SK-N-SH (cell line): ENCODE measurements at regions not wholly inside any gene's neighbourhood (a gene's known extent, or its start where the extent isn't known, plus 50 kb on each side); places are given as distances from the start of the nearest gene placed in this dataset.

Source experiments
- CTCF ChIA-PET: fragments of 300-600, 350-600 bp; formaldehyde crosslinking; extraction: SDS; loops from one replicate; lab custom pipeline; 2021; lab: Yijun Ruan, JAX
- POLR2A ChIA-PET: fragments of 350-600 bp; sonication (Branson Sonifier 250); formaldehyde crosslinking; extraction: SDS; loops from one replicate; lab custom pipeline; 2020; ENCODE audit warnings: antibody characterized with exemption, inconsistent platforms; lab: Yijun Ruan, JAX
- DNase-seq: peaks from one replicate; pipeline ENCODE4 v3.0.0; 2012
- H2AFZ ChIP-seq: fragments of 200-600 bp; sonication (generic); 2 replicates; pipeline ENCODE4 v1.8.1; 2016; ENCODE audit warnings: antibody characterized with exemption, mild to moderate bottlenecking, low read depth
- H3F3A ChIP-seq: fragments of 200-600 bp; sonication (generic); replicated peaks from 2 replicates; pipeline ENCODE3; 2016; ENCODE audit warnings: antibody characterized with exemption, mild to moderate bottlenecking; ENCODE audit not compliant: insufficient read depth
- H3K27ac ChIP-seq, 2 experiments: fragments of 200-500 bp in 1 of 2; fragments of 200-600 bp in 1 of 2; sonication (Bioruptor generic) in 1 of 2; sonication (generic), shearing (Covaris generic) in 1 of 2; 2 replicates each; pipeline versions ENCODE4 v1.5.1 to v1.6.1; 2014 to 2016; ENCODE audit warnings: low read depth in 2 of 2, inconsistent platforms in 1 of 2, low read length in 1 of 2, mild to moderate bottlenecking in 1 of 2, mixed read lengths in 1 of 2
- H3K27me3 ChIP-seq: fragments of 200-600 bp; sonication (generic), shearing (Covaris generic); 2 replicates; pipeline ENCODE4 v1.6.1; 2016; ENCODE audit warnings: mixed run types; ENCODE audit not compliant: insufficient read depth
- H3K36me3 ChIP-seq, 2 experiments: fragments of 200-500 bp in 1 of 2; fragments of 200-600 bp in 1 of 2; sonication (Bioruptor generic) in 1 of 2; sonication (generic) in 1 of 2; replicated peaks in 1 of 2; 2 replicates each; pipeline versions ENCODE3 to v1.5.1; 2014 to 2016; ENCODE audit warnings: low read length in 1 of 2, mild to moderate bottlenecking in 1 of 2; ENCODE audit not compliant: insufficient read depth in 2 of 2, control insufficient read depth in 1 of 2
- H3K4me1 ChIP-seq, 2 experiments: fragments of 200-500 bp in 1 of 2; fragments of 200-600 bp in 1 of 2; sonication (Bioruptor generic) in 1 of 2; sonication (generic), shearing (Covaris generic) in 1 of 2; 2 replicates each; pipeline versions ENCODE4 v1.5.1 to v1.6.1; 2014 to 2016; ENCODE audit warnings: low read depth in 1 of 2, low read length in 1 of 2, mixed run types in 1 of 2; ENCODE audit not compliant: insufficient read depth in 2 of 2, control insufficient read depth in 1 of 2
- H3K4me2 ChIP-seq: fragments of 200-600 bp; sonication (generic), shearing (Covaris generic); 2 replicates; pipeline ENCODE4 v1.6.1; 2017; ENCODE audit warnings: mixed run types
- H3K4me3 ChIP-seq, 2 experiments: fragments of 200-500 bp in 1 of 2; fragments of 200-600 bp in 1 of 2; sonication (Bioruptor generic) in 1 of 2; sonication (generic), shearing (Covaris generic) in 1 of 2; 2 replicates each; pipeline versions ENCODE4 v1.5.1 to v1.8.1; 2014 to 2016; ENCODE audit warnings: low read depth in 2 of 2, inconsistent platforms in 1 of 2, low read length in 1 of 2, mild to moderate bottlenecking in 1 of 2, mixed read lengths in 1 of 2, moderate library complexity in 1 of 2
- H3K79me2 ChIP-seq: fragments of 200-600 bp; sonication (generic); 2 replicates; pipeline ENCODE4 v1.8.1; 2017; ENCODE audit warnings: mild to moderate bottlenecking; ENCODE audit not compliant: insufficient read depth
- H3K9ac ChIP-seq: fragments of 200-600 bp; sonication (generic); 2 replicates; pipeline ENCODE4 v1.6.1; 2017; ENCODE audit warnings: mixed run types
- H3K9me2 ChIP-seq: fragments of 200-600 bp; sonication (generic); 2 replicates; pipeline ENCODE4 v1.6.1; 2017; ENCODE audit warnings: mixed run types
- H3K9me3 ChIP-seq: fragments of 200-600 bp; sonication (generic); 2 replicates; pipeline ENCODE4 v1.6.1; 2017; ENCODE audit warnings: mixed run types, mild to moderate bottlenecking, moderate library complexity
- H4K20me1 ChIP-seq: fragments of 200-600 bp; sonication (generic); 2 replicates; pipeline ENCODE4 v1.6.1; 2017; ENCODE audit warnings: mild to moderate bottlenecking, mixed run types; ENCODE audit not compliant: insufficient read depth
- CHD2 ChIP-seq: fragments of 150-350 bp; IDR thresholded peaks from 2 replicates; pipeline ENCODE4 v1.6.1; 2018; ENCODE audit warnings: low read length; ENCODE audit not compliant: partially characterized antibody
- ELF1 ChIP-seq: IDR thresholded peaks from 2 replicates; pipeline ENCODE4 v1.4.0; 2012
- EP300 ChIP-seq, 2 experiments: IDR thresholded peaks; 2 replicates each; pipeline versions ENCODE4 v1.4.0 to v1.6.1; 2012; ENCODE audit warnings: borderline replicate concordance in 1 of 2, low read depth in 1 of 2, low read length in 1 of 2
- EZH2phosphoT487 ChIP-seq: fragments of 200-600 bp; sonication (generic); IDR thresholded peaks from 2 replicates; pipeline ENCODE4 v1.6.1; 2017; ENCODE audit warnings: low read depth, mixed run types, mild to moderate bottlenecking, antibody characterized with exemption, moderate library complexity, borderline replicate concordance
- FOSL2 ChIP-seq: IDR thresholded peaks from 2 replicates; pipeline ENCODE4 v1.4.0; 2012; ENCODE audit warnings: low read depth, mild to moderate bottlenecking, moderate library complexity, borderline replicate concordance
- MAX ChIP-seq: IDR thresholded peaks from 2 replicates; pipeline ENCODE4 v1.4.0; 2012; ENCODE audit warnings: low read depth
- MEF2A ChIP-seq: IDR thresholded peaks from 2 replicates; pipeline ENCODE4 v1.4.0; 2012; ENCODE audit warnings: low read depth, borderline replicate concordance
- NRF1 ChIP-seq: IDR thresholded peaks from 2 replicates; pipeline ENCODE4 v1.6.1; 2012; ENCODE audit warnings: low read depth, mild to moderate bottlenecking, low read length
- PBX3 ChIP-seq: IDR thresholded peaks from 2 replicates; pipeline ENCODE4; 2012
- POLR2AphosphoS5 ChIP-seq: IDR thresholded peaks from 2 replicates; pipeline ENCODE4 v1.6.1; 2012; ENCODE audit warnings: low read depth, low read length
- RFX5 ChIP-seq: IDR thresholded peaks from 2 replicates; pipeline ENCODE4 v1.6.1; 2012; ENCODE audit warnings: mild to moderate bottlenecking, improper control_type of control experiment, low read length
- SIN3A ChIP-seq: IDR thresholded peaks from 2 replicates; pipeline ENCODE4 v1.6.1; 2012; ENCODE audit warnings: low read depth, mild to moderate bottlenecking, low read length, moderate library complexity, borderline replicate concordance
- TCF12 ChIP-seq: IDR thresholded peaks from 2 replicates; pipeline ENCODE4 v1.4.0; 2012
- WGBS: methylation state at CpG from one replicate; pipeline ENCODE4 v1.1.6; 2017; ENCODE audit warnings: low lambda C conversion rate; 5-methylcytosine and 5-hydroxymethylcytosine counted together
- TF ChIP-seq, protein P1 (sequence below): fragments of 150-350 bp; IDR thresholded peaks from 2 replicates; pipeline ENCODE4 v1.6.1; 2017; ENCODE audit warnings: antibody characterized with exemption, low read length, low read depth, borderline replicate concordance
- TF ChIP-seq, protein P2 (sequence below): IDR thresholded peaks from 2 replicates; pipeline ENCODE4 v1.6.1; 2012; ENCODE audit warnings: mild to moderate bottlenecking, low read depth, low read length, moderate library complexity
- TF ChIP-seq, protein P3 (sequence below): fragments of 150-350 bp; IDR thresholded peaks from 2 replicates; pipeline ENCODE4 v1.6.1; 2016; ENCODE audit warnings: mild to moderate bottlenecking, low read depth, low read length
- TF ChIP-seq, protein P4 (sequence below): fragments of 200-600 bp; sonication (generic); IDR thresholded peaks from 2 replicates; pipeline ENCODE4 v1.6.1; 2017; ENCODE audit warnings: antibody characterized with exemption, mild to moderate bottlenecking, moderate library complexity

DNA sequence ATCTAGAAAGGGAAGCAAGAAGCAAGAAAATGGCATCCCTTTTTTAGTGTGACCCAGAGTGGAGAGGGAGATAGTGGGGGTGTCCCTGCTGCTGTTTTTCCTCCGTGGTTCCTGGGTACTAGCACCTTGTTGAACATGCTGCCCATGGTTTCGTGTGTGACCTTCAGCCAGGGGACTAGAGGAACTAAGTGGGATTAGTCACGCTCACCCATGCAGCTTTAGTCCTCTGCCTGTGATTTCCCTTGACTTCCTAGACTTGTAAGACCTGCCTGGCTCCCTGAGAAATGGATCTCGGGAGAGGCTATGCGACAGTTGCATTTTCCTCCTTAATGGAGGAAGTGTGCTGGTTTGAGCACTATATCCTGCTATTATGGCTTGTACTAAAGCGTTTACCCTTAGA, 471.4 kb downstream of the DCDC2C start:
- Histone ChIP-seq H2AFZ (no peak overlapping the region), H3K4me1 (no peaks in the 10 kb centered on the region), H3K9me2 (no peaks in the 10 kb centered on the region; the same call in 1 of the 2 replicates), H3F3A (no peaks in the 10 kb centered on the region), H3K9ac (no peak overlapping the region), H3K9me3 (peaks cover 29% of the 10 kb centered on the region; the same call in 1 of the 2 replicates), H3K4me2 (no peak overlapping the region), H3K27ac (no peak overlapping the region), H3K79me2 (no peaks in the 10 kb centered on the region), H3K4me3 (no peak overlapping the region), H3K36me3 (no peaks in the 10 kb centered on the region), H3K27me3 (no peaks in the 10 kb centered on the region), H4K20me1 (no peaks in the 10 kb centered on the region)
- ChIA-PET CTCF (interaction anchor here (1.7 kb wide), 1 partner anchor 215 kb away, joined by 3 read pairs; no protein-coding TSS in a partner anchor), POLR2A (no interaction called here)
- TF ChIP-seq RFX5, result no peak
- no peak for TF ChIP-seq NRF1
- no peak for TF ChIP-seq TCF12
- TF ChIP-seq FOSL2, result no peak
- TF ChIP-seq MEF2A, result no peak
- TF ChIP-seq PBX3, result no peak
- TF ChIP-seq POLR2AphosphoS5, result no peak
- TF ChIP-seq, protein P1, sequence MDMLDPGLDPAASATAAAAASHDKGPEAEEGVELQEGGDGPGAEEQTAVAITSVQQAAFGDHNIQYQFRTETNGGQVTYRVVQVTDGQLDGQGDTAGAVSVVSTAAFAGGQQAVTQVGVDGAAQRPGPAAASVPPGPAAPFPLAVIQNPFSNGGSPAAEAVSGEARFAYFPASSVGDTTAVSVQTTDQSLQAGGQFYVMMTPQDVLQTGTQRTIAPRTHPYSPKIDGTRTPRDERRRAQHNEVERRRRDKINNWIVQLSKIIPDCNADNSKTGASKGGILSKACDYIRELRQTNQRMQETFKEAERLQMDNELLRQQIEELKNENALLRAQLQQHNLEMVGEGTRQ, result no peak
- no peak for TF ChIP-seq ELF1
- WGBS, result 10% methylated on average over 6 of the region's 6 CpGs
- no peak for DNase-seq

GRCh38 chr2:4175343-4175742, 472.0 kb downstream of the DCDC2C start:
- no peak overlapping the region for H3K4me2 ChIP-seq
- H3K9me2 ChIP-seq, result no peaks in the 10 kb centered on the region; the same call in 1 of the 2 replicates
- DNase-seq, result no peak
- H3K4me3 ChIP-seq, result no peak overlapping the region
- H3K9ac ChIP-seq, result no peak overlapping the region
- peaks cover 26% of the 10 kb centered on the region; the same call in 1 of the 2 replicates for H3K9me3 ChIP-seq
- WGBS, result 20% methylated on average over 3 of the region's 3 CpGs
- no peaks in the 10 kb centered on the region for H3F3A ChIP-seq
- POLR2A ChIA-PET, result no interaction called here
- no peaks in the 10 kb centered on the region for H4K20me1 ChIP-seq
- H3K36me3 ChIP-seq, result no peaks in the 10 kb centered on the region
- H3K4me1 ChIP-seq, result no peaks in the 10 kb centered on the region
- no peak overlapping the region for H2AFZ ChIP-seq
- H3K79me2 ChIP-seq, result no peaks in the 10 kb centered on the region
- H3K27ac ChIP-seq, result no peak overlapping the region
- H3K27me3 ChIP-seq, result no peaks in the 10 kb centered on the region
- CTCF ChIA-PET, result no interaction called here
- TF ChIP-seq, protein P2, sequence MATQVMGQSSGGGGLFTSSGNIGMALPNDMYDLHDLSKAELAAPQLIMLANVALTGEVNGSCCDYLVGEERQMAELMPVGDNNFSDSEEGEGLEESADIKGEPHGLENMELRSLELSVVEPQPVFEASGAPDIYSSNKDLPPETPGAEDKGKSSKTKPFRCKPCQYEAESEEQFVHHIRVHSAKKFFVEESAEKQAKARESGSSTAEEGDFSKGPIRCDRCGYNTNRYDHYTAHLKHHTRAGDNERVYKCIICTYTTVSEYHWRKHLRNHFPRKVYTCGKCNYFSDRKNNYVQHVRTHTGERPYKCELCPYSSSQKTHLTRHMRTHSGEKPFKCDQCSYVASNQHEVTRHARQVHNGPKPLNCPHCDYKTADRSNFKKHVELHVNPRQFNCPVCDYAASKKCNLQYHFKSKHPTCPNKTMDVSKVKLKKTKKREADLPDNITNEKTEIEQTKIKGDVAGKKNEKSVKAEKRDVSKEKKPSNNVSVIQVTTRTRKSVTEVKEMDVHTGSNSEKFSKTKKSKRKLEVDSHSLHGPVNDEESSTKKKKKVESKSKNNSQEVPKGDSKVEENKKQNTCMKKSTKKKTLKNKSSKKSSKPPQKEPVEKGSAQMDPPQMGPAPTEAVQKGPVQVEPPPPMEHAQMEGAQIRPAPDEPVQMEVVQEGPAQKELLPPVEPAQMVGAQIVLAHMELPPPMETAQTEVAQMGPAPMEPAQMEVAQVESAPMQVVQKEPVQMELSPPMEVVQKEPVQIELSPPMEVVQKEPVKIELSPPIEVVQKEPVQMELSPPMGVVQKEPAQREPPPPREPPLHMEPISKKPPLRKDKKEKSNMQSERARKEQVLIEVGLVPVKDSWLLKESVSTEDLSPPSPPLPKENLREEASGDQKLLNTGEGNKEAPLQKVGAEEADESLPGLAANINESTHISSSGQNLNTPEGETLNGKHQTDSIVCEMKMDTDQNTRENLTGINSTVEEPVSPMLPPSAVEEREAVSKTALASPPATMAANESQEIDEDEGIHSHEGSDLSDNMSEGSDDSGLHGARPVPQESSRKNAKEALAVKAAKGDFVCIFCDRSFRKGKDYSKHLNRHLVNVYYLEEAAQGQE, result no peak
- no peak for TF ChIP-seq SIN3A
- no peak for TF ChIP-seq CHD2
- TF ChIP-seq, protein P3, sequence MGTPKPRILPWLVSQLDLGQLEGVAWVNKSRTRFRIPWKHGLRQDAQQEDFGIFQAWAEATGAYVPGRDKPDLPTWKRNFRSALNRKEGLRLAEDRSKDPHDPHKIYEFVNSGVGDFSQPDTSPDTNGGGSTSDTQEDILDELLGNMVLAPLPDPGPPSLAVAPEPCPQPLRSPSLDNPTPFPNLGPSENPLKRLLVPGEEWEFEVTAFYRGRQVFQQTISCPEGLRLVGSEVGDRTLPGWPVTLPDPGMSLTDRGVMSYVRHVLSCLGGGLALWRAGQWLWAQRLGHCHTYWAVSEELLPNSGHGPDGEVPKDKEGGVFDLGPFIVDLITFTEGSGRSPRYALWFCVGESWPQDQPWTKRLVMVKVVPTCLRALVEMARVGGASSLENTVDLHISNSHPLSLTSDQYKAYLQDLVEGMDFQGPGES, result no peak
- TF ChIP-seq, protein P4, sequence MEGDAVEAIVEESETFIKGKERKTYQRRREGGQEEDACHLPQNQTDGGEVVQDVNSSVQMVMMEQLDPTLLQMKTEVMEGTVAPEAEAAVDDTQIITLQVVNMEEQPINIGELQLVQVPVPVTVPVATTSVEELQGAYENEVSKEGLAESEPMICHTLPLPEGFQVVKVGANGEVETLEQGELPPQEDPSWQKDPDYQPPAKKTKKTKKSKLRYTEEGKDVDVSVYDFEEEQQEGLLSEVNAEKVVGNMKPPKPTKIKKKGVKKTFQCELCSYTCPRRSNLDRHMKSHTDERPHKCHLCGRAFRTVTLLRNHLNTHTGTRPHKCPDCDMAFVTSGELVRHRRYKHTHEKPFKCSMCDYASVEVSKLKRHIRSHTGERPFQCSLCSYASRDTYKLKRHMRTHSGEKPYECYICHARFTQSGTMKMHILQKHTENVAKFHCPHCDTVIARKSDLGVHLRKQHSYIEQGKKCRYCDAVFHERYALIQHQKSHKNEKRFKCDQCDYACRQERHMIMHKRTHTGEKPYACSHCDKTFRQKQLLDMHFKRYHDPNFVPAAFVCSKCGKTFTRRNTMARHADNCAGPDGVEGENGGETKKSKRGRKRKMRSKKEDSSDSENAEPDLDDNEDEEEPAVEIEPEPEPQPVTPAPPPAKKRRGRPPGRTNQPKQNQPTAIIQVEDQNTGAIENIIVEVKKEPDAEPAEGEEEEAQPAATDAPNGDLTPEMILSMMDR, result no peak
- TF ChIP-seq RFX5, result no peak
- TF ChIP-seq EP300 (IDR thresholded peaks at IDR 0.05; ENCODE audit: borderline replicate concordance in 1 of 2, low read depth in 1 of 2, low read length in 1 of 2), result no peak
- TF ChIP-seq PBX3, result no peak
- TF ChIP-seq MAX, result no peak
- TF ChIP-seq EZH2phosphoT487, result no peak
